Activated CD4-positive, alpha-beta T cell treated with anti-CD3 and anti-CD28 coated beads, Interleukin-2, amount 50 U/mL, for 48 hours (primary cell): ENCODE measurements at regions not wholly inside any gene's neighbourhood (a gene's known extent, or its start where the extent isn't known, plus 50 kb on each side); places are given as distances from the start of the nearest gene placed in this dataset.

Source experiments
- DNase-seq, 2 experiments: peaks; one replicate each; pipeline ENCODE4 v3.0.0-alpha.2; 2020

GRCh38 chr16:77555126-77555525 lies 120.3 kb upstream of the ADAMTS18 start:
- DNase-seq: no peak

- DNase-seq: no peak
Observed at GRCh38 chr16:77555791-77556190, 121.0 kb upstream of the ADAMTS18 start.

GRCh38 chr16:77556201-77556873 lies 121.5 kb upstream of the ADAMTS18 start:
- no peak for DNase-seq

- no peak for DNase-seq
Observed at GRCh38 chr16:77557385-77557784, 122.6 kb upstream of the ADAMTS18 start.

GRCh38 chr16:77558786-77559185 lies 124.0 kb upstream of the ADAMTS18 start:
- no peak for DNase-seq

- no peak for DNase-seq
Observed at GRCh38 chr16:77562497-77562896, 127.7 kb upstream of the ADAMTS18 start.

- no peak for DNase-seq
Observed at GRCh38 chr16:77564791-77565390, 130.1 kb upstream of the ADAMTS18 start.

GRCh38 chr16:77569406-77569805 lies 134.6 kb upstream of the ADAMTS18 start:
- DNase-seq: no peak

- no peak for DNase-seq
Observed at GRCh38 chr16:77570574-77570973, 135.7 kb upstream of the ADAMTS18 start.

- no peak for DNase-seq
Observed at GRCh38 chr16:77571115-77571862, 136.5 kb upstream of the ADAMTS18 start.

GRCh38 chr16:77574867-77575624 lies 140.2 kb upstream of the ADAMTS18 start:
- DNase-seq: no peak

- no peak for DNase-seq
Observed at GRCh38 chr16:77579351-77579891, 142.9 kb upstream of the NUDT7 start.

GRCh38 chr16:77581706-77582105 lies 140.6 kb upstream of the NUDT7 start:
- DNase-seq: no peak

- DNase-seq: peak; percentile 38 to 48
Observed at GRCh38 chr16:77584205-77584859, 138.0 kb upstream of the NUDT7 start.

GRCh38 chr16:77585379-77586251 lies 136.7 kb upstream of the NUDT7 start:
- peak; percentile 2 to 9 for DNase-seq

GRCh38 chr16:77588389-77588788 lies 133.9 kb upstream of the NUDT7 start:
- DNase-seq: no peak

- DNase-seq: no peak
Observed at GRCh38 chr16:77589071-77589765, 133.1 kb upstream of the NUDT7 start.

GRCh38 chr16:77590707-77591106 lies 131.6 kb upstream of the NUDT7 start:
- no peak for DNase-seq

GRCh38 chr16:77591347-77591746 lies 131.0 kb upstream of the NUDT7 start:
- no peak for DNase-seq

- no peak for DNase-seq
Observed at GRCh38 chr16:77592021-77592420, 130.3 kb upstream of the NUDT7 start.

GRCh38 chr16:77594057-77594456 lies 128.3 kb upstream of the NUDT7 start:
- no peak for DNase-seq
